ENCODE measurements at regions not wholly inside any gene's neighbourhood (a gene's known extent, or its start where the extent isn't known, plus 50 kb on each side); places are given as distances from the start of the nearest gene placed in this dataset.
"Not testable (repeated sequence)": the region's sequence is repeated elsewhere in the genome, so short reads cannot be mapped to it uniquely, and the experiment has no call there.

GRCh38 chr3:195991986-195992385, 83.6 kb upstream of the TNK2 start:
- not testable (repeated sequence) for TF ChIP-seq CTCF (IDR thresholded peaks at IDR 0.05; ENCODE audit: low read depth, low read length, poor library complexity, severe bottlenecking); EZH2phosphoT487 (IDR thresholded peaks at IDR 0.05; ENCODE audit: borderline replicate concordance, low read length)
